ENCODE measurements at regions not wholly inside any gene's neighbourhood (a gene's known extent, or its start where the extent isn't known, plus 50 kb on each side); places are given as distances from the start of the nearest gene placed in this dataset.

DNA sequence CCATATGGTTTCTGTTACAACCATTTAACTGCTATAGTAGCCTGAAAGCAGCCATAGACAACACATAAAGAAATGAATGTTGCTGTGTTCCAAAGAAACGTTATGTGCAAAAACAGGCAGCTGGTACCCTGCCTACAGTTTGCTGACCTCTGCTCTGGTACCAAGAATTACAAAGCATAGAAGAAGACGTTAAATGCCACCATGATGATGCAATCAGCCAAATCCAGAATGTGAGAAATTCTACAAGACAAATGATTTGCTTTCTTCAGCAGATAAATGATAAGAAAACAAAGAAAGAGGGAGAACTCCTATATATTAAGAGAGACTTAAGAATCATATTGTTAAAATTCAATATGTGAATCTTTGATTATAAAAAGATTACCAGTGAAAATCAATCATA is 97.8 kb upstream of the PDE4B start:
- TF ChIP-seq, protein P1, sequence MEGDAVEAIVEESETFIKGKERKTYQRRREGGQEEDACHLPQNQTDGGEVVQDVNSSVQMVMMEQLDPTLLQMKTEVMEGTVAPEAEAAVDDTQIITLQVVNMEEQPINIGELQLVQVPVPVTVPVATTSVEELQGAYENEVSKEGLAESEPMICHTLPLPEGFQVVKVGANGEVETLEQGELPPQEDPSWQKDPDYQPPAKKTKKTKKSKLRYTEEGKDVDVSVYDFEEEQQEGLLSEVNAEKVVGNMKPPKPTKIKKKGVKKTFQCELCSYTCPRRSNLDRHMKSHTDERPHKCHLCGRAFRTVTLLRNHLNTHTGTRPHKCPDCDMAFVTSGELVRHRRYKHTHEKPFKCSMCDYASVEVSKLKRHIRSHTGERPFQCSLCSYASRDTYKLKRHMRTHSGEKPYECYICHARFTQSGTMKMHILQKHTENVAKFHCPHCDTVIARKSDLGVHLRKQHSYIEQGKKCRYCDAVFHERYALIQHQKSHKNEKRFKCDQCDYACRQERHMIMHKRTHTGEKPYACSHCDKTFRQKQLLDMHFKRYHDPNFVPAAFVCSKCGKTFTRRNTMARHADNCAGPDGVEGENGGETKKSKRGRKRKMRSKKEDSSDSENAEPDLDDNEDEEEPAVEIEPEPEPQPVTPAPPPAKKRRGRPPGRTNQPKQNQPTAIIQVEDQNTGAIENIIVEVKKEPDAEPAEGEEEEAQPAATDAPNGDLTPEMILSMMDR (IDR thresholded peaks at IDR 0.05), result no peak
- Mint-ChIP-seq H3K36me3 (ENCODE audit: low read depth) (no peaks in the 10 kb centered on the region), H3K27me3 (ENCODE audit: insufficient read depth) (no peaks in the 10 kb centered on the region), H3K4me1 (ENCODE audit: low read depth) (no peaks in the 10 kb centered on the region), H3K9me3 (no peaks in the 10 kb centered on the region), H3K4me3 (no peak overlapping the region), H3K27ac (no peak overlapping the region)
- DNase-seq, result no peak

DNA sequence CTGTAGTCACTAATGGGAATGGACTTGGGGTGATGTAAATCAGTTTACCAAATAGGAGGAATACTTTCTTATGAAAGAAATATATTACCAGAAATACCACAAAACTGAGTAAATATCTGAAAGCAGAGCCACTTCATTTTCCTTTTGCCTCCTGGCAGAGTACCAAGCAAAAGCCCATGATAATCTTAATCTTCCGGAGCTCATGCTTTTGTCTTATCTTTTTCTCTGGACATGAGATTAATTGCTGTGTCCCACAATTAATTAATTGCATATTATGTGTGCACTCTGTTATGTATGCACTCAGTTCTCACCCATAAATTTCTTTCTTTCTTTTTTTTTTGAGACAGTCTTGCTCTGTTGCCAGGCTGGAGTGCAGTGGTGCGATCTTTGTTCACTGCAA is 94.1 kb upstream of the PDE4B start:
- no peaks in the 10 kb centered on the region for H3K9me3 Mint-ChIP-seq
- no peak overlapping the region for H3K4me3 Mint-ChIP-seq
- no peaks in the 10 kb centered on the region for H3K36me3 Mint-ChIP-seq (ENCODE audit: low read depth)
- TF ChIP-seq, protein P1 (IDR thresholded peaks at IDR 0.05), result no peak
- H3K27ac Mint-ChIP-seq, result no peak overlapping the region
- DNase-seq, result no peak
- H3K4me1 Mint-ChIP-seq (ENCODE audit: low read depth), result no peaks in the 10 kb centered on the region
- H3K27me3 Mint-ChIP-seq (ENCODE audit: insufficient read depth), result peaks cover 5% of the 10 kb centered on the region

DNA sequence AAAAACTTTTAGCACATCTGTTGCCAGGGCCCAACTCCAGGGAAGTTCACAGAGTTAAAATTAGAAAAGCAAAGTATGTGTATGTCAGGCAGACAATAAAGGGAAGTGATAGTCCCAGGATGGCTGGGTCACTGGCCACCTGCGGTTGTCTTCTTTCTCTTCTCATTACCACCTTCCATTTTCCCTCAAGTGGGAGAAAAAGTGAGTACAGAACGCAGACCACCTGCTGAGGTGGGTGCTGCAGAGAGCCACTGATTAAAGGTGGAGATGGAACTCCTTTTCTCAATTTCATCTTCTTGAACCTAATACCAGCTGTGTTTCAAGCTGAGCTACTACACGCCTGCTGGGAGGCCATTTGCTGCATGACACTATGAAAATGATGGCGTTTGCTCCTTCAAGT is 88.8 kb upstream of the PDE4B start:
- DNase-seq, result no peak
- no peaks in the 10 kb centered on the region for H3K4me1 Mint-ChIP-seq (ENCODE audit: low read depth)
- peaks cover 17% of the 10 kb centered on the region for H3K27me3 Mint-ChIP-seq (ENCODE audit: insufficient read depth)
- H3K4me3 Mint-ChIP-seq, result no peak overlapping the region
- no peaks in the 10 kb centered on the region for H3K36me3 Mint-ChIP-seq (ENCODE audit: low read depth)
- no peaks in the 10 kb centered on the region for H3K9me3 Mint-ChIP-seq
- no peak overlapping the region for H3K27ac Mint-ChIP-seq
- TF ChIP-seq, protein P1 (IDR thresholded peaks at IDR 0.05), result no peak

DNA sequence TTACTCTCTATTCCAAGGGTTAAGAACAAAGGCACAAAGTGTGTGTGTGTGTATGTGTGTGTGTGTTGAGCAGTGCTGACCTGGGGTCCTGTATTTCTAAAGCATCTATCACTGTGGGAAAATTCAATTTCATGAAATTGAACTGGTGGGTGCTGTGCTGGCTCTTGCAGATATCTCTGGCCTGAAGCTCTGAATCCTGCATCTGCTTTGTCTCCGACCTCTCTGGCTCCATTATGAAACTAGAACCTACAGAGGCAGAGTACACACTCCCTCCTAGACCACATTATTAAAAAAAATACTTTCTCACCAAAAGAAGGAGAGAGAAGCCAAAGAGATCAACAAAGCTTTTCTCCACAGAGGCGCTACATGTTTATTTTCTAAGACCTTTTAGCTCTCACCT is 88.4 kb upstream of the PDE4B start:
- Mint-ChIP-seq H3K27ac (no peak overlapping the region), H3K4me1 (ENCODE audit: low read depth) (no peaks in the 10 kb centered on the region), H3K36me3 (ENCODE audit: low read depth) (no peaks in the 10 kb centered on the region), H3K4me3 (no peak overlapping the region), H3K27me3 (ENCODE audit: insufficient read depth) (peaks cover 17% of the 10 kb centered on the region), H3K9me3 (no peaks in the 10 kb centered on the region)
- TF ChIP-seq, protein P1 (IDR thresholded peaks at IDR 0.05), result no peak
- DNase-seq, result no peak

DNA sequence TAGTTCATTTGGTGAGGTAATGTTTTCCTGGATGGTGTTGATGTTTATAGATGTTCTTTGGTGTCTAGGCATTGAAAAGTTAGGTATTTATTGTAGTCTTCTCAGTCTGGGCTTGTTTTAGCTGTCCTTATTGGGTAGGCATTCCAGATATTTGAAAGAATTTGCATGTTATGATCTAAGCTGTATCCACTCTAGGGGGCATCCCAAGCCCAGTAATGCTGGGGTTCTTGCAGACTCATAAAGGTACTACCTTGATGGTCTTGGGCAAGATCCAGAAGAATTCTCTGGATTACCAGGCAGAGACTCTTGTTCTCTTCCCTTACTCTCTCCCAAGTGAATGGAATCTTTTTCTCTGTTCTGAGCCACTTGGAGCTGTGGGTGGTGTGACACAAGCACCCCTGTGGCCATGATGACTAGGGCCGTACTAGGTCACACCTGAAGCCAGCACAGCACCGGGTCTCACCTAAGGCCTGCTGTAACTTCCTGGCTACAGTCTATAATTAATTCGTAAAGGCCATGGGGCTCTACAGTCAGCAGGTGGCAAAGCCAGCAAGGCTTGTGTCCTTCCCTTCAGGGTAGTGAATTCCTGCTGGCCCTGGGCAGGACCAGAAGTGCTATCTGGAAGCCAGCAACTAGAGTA is 74.8 kb upstream of the PDE4B start:
- no peaks in the 10 kb centered on the region for H3K36me3 Mint-ChIP-seq (ENCODE audit: low read depth)

More for the DNA sequence above, 74.8 kb upstream of the PDE4B start:
- TF ChIP-seq, protein P1 (IDR thresholded peaks at IDR 0.05), result peak; percentile 65
- Mint-ChIP-seq H3K4me1 (ENCODE audit: low read depth) (peaks cover 7% of the 10 kb centered on the region; the same call in 1 of the 2 replicates), H3K27me3 (ENCODE audit: insufficient read depth) (peaks cover 4% of the 10 kb centered on the region), H3K27ac (no peak overlapping the region), H3K9me3 (no peaks in the 10 kb centered on the region), H3K4me3 (no peak overlapping the region)
- peak; percentile 37 for DNase-seq
